HepG2 (cell line): ENCODE measurements at regions not wholly inside any gene's neighbourhood (a gene's known extent, or its start where the extent isn't known, plus 50 kb on each side); places are given as distances from the start of the nearest gene placed in this dataset.

Experiments used
- ADNP ChIP-seq: sonication (generic); formaldehyde crosslinking; IDR thresholded peaks from 2 replicates; pipeline ENCODE4 v1.4.0; 2020; ENCODE audit warnings: missing genetic modification reagents
- CEBPB ChIP-seq: IDR thresholded peaks from 2 replicates; pipeline ENCODE4 v1.6.1; 2011; ENCODE audit warnings: low read depth, low read length, improper control_type of control experiment, borderline replicate concordance
- KAT8 ChIP-seq: IDR thresholded peaks from 2 replicates; pipeline ENCODE4 v1.6.1; 2016; ENCODE audit warnings: missing genetic modification reagents, missing compliant biosample characterization
- MAZ ChIP-seq, 2 experiments: sonication (generic) in 1 of 2; formaldehyde crosslinking in 1 of 2; IDR thresholded peaks; 2 replicates each; pipeline versions ENCODE4 v1.5.0 to v1.6.1; 2012 to 2020; ENCODE audit warnings: low read depth in 2 of 2, mild to moderate bottlenecking in 2 of 2, borderline replicate concordance in 1 of 2, improper control_type of control experiment in 1 of 2, low read length in 1 of 2, missing genetic modification reagents in 1 of 2, moderate library complexity in 1 of 2
- MED1 ChIP-seq: sonication (generic); formaldehyde crosslinking; IDR thresholded peaks from 2 replicates; pipeline ENCODE4 v1.4.0; 2020; ENCODE audit warnings: missing genetic modification reagents
- MED8 ChIP-seq: sonication (generic); formaldehyde crosslinking; IDR thresholded peaks from 2 replicates; pipeline ENCODE4 v1.8.1; 2023; ENCODE audit warnings: mild to moderate bottlenecking, missing genetic modification reagents; ENCODE audit not compliant: insufficient replicate concordance
- NFIB ChIP-seq: sonication (generic); formaldehyde crosslinking; IDR thresholded peaks from 2 replicates; pipeline ENCODE4 v1.9.0; 2021; ENCODE audit warnings: missing genetic modification reagents, mild to moderate bottlenecking, borderline replicate concordance
- NKX3-1 ChIP-seq: sonication (generic); formaldehyde crosslinking; IDR thresholded peaks from 2 replicates; pipeline ENCODE4 v1.5.0; 2020; ENCODE audit warnings: missing genetic modification reagents
- SMAD1 ChIP-seq: sonication (generic); formaldehyde crosslinking; IDR thresholded peaks from 2 replicates; pipeline ENCODE4 v1.4.0; 2020; ENCODE audit warnings: missing genetic modification reagents, low read depth, mild to moderate bottlenecking, borderline replicate concordance
- ZMAT3 ChIP-seq: sonication (generic); formaldehyde crosslinking; conservative IDR thresholded peaks from 2 replicates; pipeline ENCODE4 v1.7.0; 2021; ENCODE audit warnings: missing genetic modification reagents
- ZMYM2 ChIP-seq: sonication (generic); formaldehyde crosslinking; IDR thresholded peaks from 2 replicates; pipeline ENCODE4 v1.8.0; 2022; ENCODE audit warnings: mild to moderate bottlenecking, missing genetic modification reagents
- ZNF510 ChIP-seq: sonication (generic); formaldehyde crosslinking; IDR thresholded peaks from 2 replicates; pipeline ENCODE4 v1.4.0; 2020; ENCODE audit warnings: low read depth, mild to moderate bottlenecking, missing genetic modification reagents
- ZSCAN9 ChIP-seq: IDR thresholded peaks from 2 replicates; pipeline ENCODE4 v1.6.1; 2016; ENCODE audit warnings: borderline replicate concordance
- TF ChIP-seq, protein P1 (sequence below): sonication (generic); formaldehyde crosslinking; conservative IDR thresholded peaks from 2 replicates; pipeline ENCODE4 v1.5.0; 2020; ENCODE audit warnings: missing genetic modification reagents
- TF ChIP-seq, protein P2 (sequence below): sonication (generic); formaldehyde crosslinking; IDR thresholded peaks from 2 replicates; pipeline ENCODE4 v1.8.0; 2022; ENCODE audit warnings: mild to moderate bottlenecking, missing genetic modification reagents, moderate library complexity
- TF ChIP-seq, protein P3 (sequence below): sonication (generic); formaldehyde crosslinking; IDR thresholded peaks from 2 replicates; pipeline ENCODE4 v1.5.0; 2020; ENCODE audit warnings: mild to moderate bottlenecking, missing genetic modification reagents, moderate library complexity
- TF ChIP-seq, protein P4 (sequence below): sonication (generic); formaldehyde crosslinking; conservative IDR thresholded peaks from 2 replicates; pipeline ENCODE4 v1.8.0; 2022; ENCODE audit warnings: missing genetic modification reagents
- TF ChIP-seq, protein P5 (sequence below): sonication (generic); formaldehyde crosslinking; IDR thresholded peaks from 2 replicates; pipeline ENCODE4 v1.8.1; 2023; ENCODE audit warnings: mild to moderate bottlenecking, moderate library complexity, missing genetic modification reagents

DNA sequence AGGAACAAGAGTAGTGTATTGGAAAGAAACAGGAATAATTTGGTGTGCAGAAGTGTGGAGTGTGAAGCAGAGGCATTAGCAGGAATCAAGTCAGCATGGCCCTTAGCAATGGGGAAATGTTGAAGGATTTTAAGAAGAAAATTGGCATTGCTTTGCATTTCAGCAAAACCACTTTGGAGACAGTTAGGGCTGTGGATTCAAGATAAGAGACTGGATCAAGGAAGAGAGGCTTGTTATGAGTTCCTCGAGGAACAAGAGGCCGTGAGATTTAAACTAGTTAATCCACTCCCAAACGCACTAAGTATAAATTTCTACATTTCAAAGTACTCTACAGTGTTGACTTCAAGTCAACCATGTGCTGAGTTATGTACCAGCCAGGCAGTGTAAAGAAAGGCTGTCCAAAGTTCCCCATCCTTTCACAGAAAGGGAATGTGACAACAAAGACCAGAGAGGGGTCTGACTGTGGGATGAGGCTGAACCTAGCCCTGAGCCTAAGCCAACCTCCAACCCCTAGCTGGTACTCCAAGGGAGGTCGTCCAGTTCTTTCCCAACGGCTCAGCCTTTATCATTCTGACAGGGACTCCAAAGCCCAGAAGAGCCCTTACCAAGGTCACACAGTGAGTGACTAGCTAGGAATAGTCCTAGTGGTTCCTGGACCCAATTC lies 91.2 kb upstream of the BMP4 start (continued):
- TF ChIP-seq, protein P1, sequence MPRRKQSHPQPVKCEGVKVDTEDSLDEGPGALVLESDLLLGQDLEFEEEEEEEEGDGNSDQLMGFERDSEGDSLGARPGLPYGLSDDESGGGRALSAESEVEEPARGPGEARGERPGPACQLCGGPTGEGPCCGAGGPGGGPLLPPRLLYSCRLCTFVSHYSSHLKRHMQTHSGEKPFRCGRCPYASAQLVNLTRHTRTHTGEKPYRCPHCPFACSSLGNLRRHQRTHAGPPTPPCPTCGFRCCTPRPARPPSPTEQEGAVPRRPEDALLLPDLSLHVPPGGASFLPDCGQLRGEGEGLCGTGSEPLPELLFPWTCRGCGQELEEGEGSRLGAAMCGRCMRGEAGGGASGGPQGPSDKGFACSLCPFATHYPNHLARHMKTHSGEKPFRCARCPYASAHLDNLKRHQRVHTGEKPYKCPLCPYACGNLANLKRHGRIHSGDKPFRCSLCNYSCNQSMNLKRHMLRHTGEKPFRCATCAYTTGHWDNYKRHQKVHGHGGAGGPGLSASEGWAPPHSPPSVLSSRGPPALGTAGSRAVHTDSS (CRISPR knock-in tag): no peak
- no peak for TF ChIP-seq ZNF510 (CRISPR knock-in tag)
- 0 out of 2 replicates have a peak, but pooled peaks have one; percentile 33 for TF ChIP-seq ZMYM2
- TF ChIP-seq ADNP: no peak
- TF ChIP-seq NKX3-1 (CRISPR knock-in tag): no peak
- no peak for TF ChIP-seq CEBPB
- TF ChIP-seq NFIB (CRISPR knock-in tag): no peak
- 0 out of 2 replicates have a peak, but pooled peaks have one; percentile 18 for TF ChIP-seq KAT8 (CRISPR knock-in tag)
- TF ChIP-seq, protein P2, sequence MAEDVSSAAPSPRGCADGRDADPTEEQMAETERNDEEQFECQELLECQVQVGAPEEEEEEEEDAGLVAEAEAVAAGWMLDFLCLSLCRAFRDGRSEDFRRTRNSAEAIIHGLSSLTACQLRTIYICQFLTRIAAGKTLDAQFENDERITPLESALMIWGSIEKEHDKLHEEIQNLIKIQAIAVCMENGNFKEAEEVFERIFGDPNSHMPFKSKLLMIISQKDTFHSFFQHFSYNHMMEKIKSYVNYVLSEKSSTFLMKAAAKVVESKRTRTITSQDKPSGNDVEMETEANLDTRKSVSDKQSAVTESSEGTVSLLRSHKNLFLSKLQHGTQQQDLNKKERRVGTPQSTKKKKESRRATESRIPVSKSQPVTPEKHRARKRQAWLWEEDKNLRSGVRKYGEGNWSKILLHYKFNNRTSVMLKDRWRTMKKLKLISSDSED (CRISPR knock-in tag): no peak
- 0 out of 2 replicates have a peak, but pooled peaks have one; percentile 56 for TF ChIP-seq ZMAT3
- TF ChIP-seq, protein P3, sequence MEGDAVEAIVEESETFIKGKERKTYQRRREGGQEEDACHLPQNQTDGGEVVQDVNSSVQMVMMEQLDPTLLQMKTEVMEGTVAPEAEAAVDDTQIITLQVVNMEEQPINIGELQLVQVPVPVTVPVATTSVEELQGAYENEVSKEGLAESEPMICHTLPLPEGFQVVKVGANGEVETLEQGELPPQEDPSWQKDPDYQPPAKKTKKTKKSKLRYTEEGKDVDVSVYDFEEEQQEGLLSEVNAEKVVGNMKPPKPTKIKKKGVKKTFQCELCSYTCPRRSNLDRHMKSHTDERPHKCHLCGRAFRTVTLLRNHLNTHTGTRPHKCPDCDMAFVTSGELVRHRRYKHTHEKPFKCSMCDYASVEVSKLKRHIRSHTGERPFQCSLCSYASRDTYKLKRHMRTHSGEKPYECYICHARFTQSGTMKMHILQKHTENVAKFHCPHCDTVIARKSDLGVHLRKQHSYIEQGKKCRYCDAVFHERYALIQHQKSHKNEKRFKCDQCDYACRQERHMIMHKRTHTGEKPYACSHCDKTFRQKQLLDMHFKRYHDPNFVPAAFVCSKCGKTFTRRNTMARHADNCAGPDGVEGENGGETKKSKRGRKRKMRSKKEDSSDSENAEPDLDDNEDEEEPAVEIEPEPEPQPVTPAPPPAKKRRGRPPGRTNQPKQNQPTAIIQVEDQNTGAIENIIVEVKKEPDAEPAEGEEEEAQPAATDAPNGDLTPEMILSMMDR (CRISPR knock-in tag): peak; percentile 7; the same call in 1 of the 2 replicates
- peak; percentile 79 for TF ChIP-seq ZSCAN9 (CRISPR knock-in tag)
- TF ChIP-seq MAZ (IDR thresholded peaks at IDR 0.05; ENCODE audit: borderline replicate concordance, low read depth, low read length): no peak
- TF ChIP-seq MAZ (CRISPR knock-in tag; IDR thresholded peaks at IDR 0.05; ENCODE audit: low read depth): no peak
- TF ChIP-seq, protein P4, sequence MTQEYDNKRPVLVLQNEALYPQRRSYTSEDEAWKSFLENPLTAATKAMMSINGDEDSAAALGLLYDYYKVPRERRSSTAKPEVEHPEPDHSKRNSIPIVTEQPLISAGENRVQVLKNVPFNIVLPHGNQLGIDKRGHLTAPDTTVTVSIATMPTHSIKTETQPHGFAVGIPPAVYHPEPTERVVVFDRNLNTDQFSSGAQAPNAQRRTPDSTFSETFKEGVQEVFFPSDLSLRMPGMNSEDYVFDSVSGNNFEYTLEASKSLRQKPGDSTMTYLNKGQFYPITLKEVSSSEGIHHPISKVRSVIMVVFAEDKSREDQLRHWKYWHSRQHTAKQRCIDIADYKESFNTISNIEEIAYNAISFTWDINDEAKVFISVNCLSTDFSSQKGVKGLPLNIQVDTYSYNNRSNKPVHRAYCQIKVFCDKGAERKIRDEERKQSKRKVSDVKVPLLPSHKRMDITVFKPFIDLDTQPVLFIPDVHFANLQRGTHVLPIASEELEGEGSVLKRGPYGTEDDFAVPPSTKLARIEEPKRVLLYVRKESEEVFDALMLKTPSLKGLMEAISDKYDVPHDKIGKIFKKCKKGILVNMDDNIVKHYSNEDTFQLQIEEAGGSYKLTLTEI (CRISPR knock-in tag): no peak
- TF ChIP-seq, protein P5, sequence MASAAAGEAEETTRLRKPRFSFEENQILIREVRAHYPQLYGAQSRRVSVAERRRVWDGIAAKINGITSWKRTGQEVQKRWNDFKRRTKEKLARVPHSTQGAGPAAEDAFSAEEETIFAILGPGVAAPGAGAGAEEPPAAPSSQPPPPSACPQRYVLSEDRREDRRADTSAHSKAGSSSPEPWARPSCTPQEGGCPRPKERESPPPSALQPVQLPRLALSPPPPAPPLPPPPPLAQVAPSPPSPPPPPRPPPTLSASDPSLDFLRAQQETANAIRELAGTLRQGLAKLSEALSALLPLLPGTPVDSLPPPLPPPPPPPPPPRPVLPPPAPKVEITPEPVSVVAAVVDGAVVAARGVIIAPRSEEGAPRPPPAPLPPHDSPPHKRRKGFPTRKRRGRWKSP: 0 out of 2 replicates have a peak, but pooled peaks have one; percentile 44
- TF ChIP-seq SMAD1 (CRISPR knock-in tag): no peak
- TF ChIP-seq MED8 (CRISPR knock-in tag): no peak
- TF ChIP-seq MED1 (CRISPR knock-in tag): peak; percentile 88
